Endothelial cell of umbilical vein (primary cell): ENCODE measurements at regions not wholly inside any gene's neighbourhood (a gene's known extent, or its start where the extent isn't known, plus 50 kb on each side); places are given as distances from the start of the nearest gene placed in this dataset.

Experiments used
- CTCF ChIP-seq, 2 donors: IDR thresholded peaks; 1 replicate in 1 of 2; 2 replicates in 1 of 2; pipeline ENCODE4 v1.5.1; 2011; ENCODE audit warnings: low read length in 2 of 2, mild to moderate bottlenecking in 2 of 2, moderate library complexity in 2 of 2, control low read depth in 1 of 2, inconsistent platforms in 1 of 2, low read depth in 1 of 2; ENCODE audit not compliant: insufficient read depth in 1 of 2; ENCODE audit errors: extremely low read depth in 1 of 2
- EZH2 ChIP-seq: IDR thresholded peaks from 2 replicates; pipeline ENCODE4 v1.6.1; 2012; ENCODE audit warnings: borderline replicate concordance, low read depth, mild to moderate bottlenecking, moderate library complexity, low read length, inconsistent platforms; ENCODE audit not compliant: severe bottlenecking
- JUN ChIP-seq: IDR thresholded peaks from 2 replicates; pipeline ENCODE4 v1.6.1; 2011; ENCODE audit warnings: borderline replicate concordance, low read depth; ENCODE audit not compliant: insufficient read length, insufficient read depth
- MYC ChIP-seq: IDR thresholded peaks from one replicate; pipeline ENCODE4 v1.6.1; 2011; ENCODE audit warnings: mild to moderate bottlenecking, low read depth, low read length
- POLR2A ChIP-seq: IDR thresholded peaks from 2 replicates; pipeline ENCODE4 v1.6.1; 2012; ENCODE audit warnings: low read depth, mild to moderate bottlenecking, control low read depth, low read length
- POLR2AphosphoS5 ChIP-seq: IDR thresholded peaks from 2 replicates; pipeline ENCODE4 v1.6.1; 2012; ENCODE audit warnings: low read depth, mild to moderate bottlenecking, control low read depth, low read length, moderate library complexity; ENCODE audit not compliant: insufficient read depth
- TF ChIP-seq, protein P1 (sequence below): IDR thresholded peaks from 2 replicates; pipeline ENCODE4 v1.6.1; 2011; ENCODE audit not compliant: insufficient read depth, insufficient read length

GRCh38 chr5:88657136-88657535 is 225.8 kb downstream of the MEF2C start:
- TF ChIP-seq EZH2 (no peak), JUN (no peak), POLR2A (no peak), CTCF (IDR thresholded peaks at IDR 0.05; ENCODE audit: extremely low read depth in 1 of 2, insufficient read depth in 1 of 2, low read depth in 1 of 2, low read length in 2 of 2) (no peak), MYC (no peak), POLR2AphosphoS5 (no peak)
- TF ChIP-seq, protein P1, sequence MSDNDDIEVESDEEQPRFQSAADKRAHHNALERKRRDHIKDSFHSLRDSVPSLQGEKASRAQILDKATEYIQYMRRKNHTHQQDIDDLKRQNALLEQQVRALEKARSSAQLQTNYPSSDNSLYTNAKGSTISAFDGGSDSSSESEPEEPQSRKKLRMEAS, result no peak
